Heart left ventricle (tissue), 16 donors: ENCODE measurements at regions not wholly inside any gene's neighbourhood (a gene's known extent, or its start where the extent isn't known, plus 50 kb on each side); places are given as distances from the start of the nearest gene placed in this dataset.

Experiments used
- ATAC-seq, 4 donors: fragments of 200-7000 bp; cut with Tn5 transposase; one replicate each; pipeline ENCODE4 v1.9.1; 2020 to 2022; ENCODE audit warnings: moderate library complexity in 4 of 4, mild to moderate bottlenecking in 3 of 4, moderate number of reproducible peaks in 1 of 4
- DNase-seq, 5 donors: peaks; one replicate each; pipeline ENCODE4 v3.0.0-alpha.2; 2020
- H3K27ac ChIP-seq, 12 donors: fragments of 200-600 bp; sonication (generic) in 4 of 12; one replicate each; pipeline versions ENCODE4 v1.5.0 to v1.8.0; 2016 to 2022; ENCODE audit warnings: mild to moderate bottlenecking in 2 of 12
- H3K27me3 ChIP-seq, 9 donors: fragments of 200-600 bp; sonication (generic) in 2 of 9; one replicate each; pipeline versions ENCODE4 v1.5.1 to v1.8.0; 2016 to 2022; ENCODE audit warnings: mild to moderate bottlenecking in 3 of 9
- H3K36me3 ChIP-seq, 9 donors: fragments of 200-600 bp; sonication (generic) in 2 of 9; one replicate each; pipeline versions ENCODE4 v1.5.0 to v1.8.0; 2018 to 2022; ENCODE audit warnings: mild to moderate bottlenecking in 2 of 9
- H3K4me1 ChIP-seq, 12 donors: fragments of 200-600 bp; sonication (generic) in 4 of 12; one replicate each; pipeline versions ENCODE4 v1.5.0 to v1.8.0; 2016 to 2022; ENCODE audit warnings: mild to moderate bottlenecking in 3 of 12
- H3K4me3 ChIP-seq, 12 donors: fragments of 200-600 bp; sonication (generic) in 4 of 12; one replicate each; pipeline versions ENCODE4 v1.5.0 to v1.8.0; 2017 to 2022; ENCODE audit warnings: mild to moderate bottlenecking in 9 of 12, moderate library complexity in 4 of 12
- H3K9me3 ChIP-seq, 12 donors: fragments of 200-600 bp; sonication (generic) in 4 of 12; one replicate each; pipeline versions ENCODE4 v1.5.0 to v1.8.0; 2016 to 2022; ENCODE audit warnings: mild to moderate bottlenecking in 1 of 12
- CTCF ChIP-seq, 12 donors: fragments of 200-600 bp; sonication (generic) in 4 of 12; IDR thresholded peaks; one replicate each; pipeline versions ENCODE4 v1.5.0 to v1.8.0; 2018 to 2022; ENCODE audit warnings: antibody characterized with exemption in 12 of 12, mild to moderate bottlenecking in 5 of 12
- POLR2A ChIP-seq, 2 donors: fragments of 450-650 bp; IDR thresholded peaks; one replicate each; pipeline ENCODE4 v1.6.1; 2017; ENCODE audit warnings: antibody characterized with exemption in 2 of 2, mild to moderate bottlenecking in 2 of 2, moderate library complexity in 2 of 2
- WGBS, 4 donors: extraction: QIAGEN DNeasy Blood & Tissue Kit in 2 of 4; methylation state at CpG; one replicate each; pipeline versions ENCODE4 v1.1.5 to v1.1.7; 2013 to 2018; 5-methylcytosine and 5-hydroxymethylcytosine counted together
- intact Hi-C, 10 donors: fragments of 100-400 bp; cut with DNase I; formaldehyde crosslinking; loops; one replicate each; pipeline versions ENCODE4 v1.11.1 to v1.14.2; 2022
- donor health status: ischemic (EF 13 %, LVEDD 7.1; RV severe dilation, severe dysfunction).
- donor health status: healthy with polysubstance abuse.
- donor health status: DM: no; HTN: yes; CAD: no.
- donor health status: DM: no; HTN: no; CAD: no.
- donor health status: ischemic (EF 25% LVEDD 6.9; RV normal size, moderate dysfunction).
- donor health status: ischemic (EF 25% LVEDD 5.7; RV mildly dilated, moderate dysfunction).
- donor health status: healthy.
- donor health status: DM: yes; HTN: yes; CAD: no.
- donor health status: ischemic (EF 35%, LVEDD 5.7; RV mildly dilated, moderate dysfunction).
- donor health status: nonischemic (EF 11% LVEDD 7.7; RV severe dilation, severe dysfunction).
- donor health status: DM: yes; HTN: yes; CAD: no.
- donor health status: PGD.
- donor health status: ischemic (EF 29% LVEDD 5.4; RV normal size, mild dysfunction).
- donor health status: nonischemic (EF 23%, LVEDD 6.1; RV moderate dilation, normal function).

DNA sequence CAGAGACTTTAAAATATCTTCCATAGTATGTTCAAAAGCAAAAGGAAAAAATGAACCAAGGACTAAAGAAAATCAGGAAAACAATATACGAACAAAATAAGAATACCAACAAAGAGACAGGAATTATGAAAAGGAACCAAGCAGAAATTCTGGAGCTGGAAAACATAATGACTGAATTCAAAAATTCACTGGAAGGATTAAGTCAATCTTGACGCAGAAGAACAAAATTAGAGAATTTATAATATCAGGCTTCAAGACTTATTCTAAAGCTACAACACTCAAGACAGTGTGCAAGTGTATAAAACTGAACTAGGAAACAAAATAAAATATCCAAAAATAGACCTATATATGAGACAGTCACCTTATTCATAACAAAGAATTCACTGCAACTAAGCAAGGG, 56.9 kb upstream of the GYPC start:
- intact Hi-C loops, result no loop called here
- peaks cover 0 to 8% (median 0%) of the 10 kb centered on the region in 12 donors for H3K4me1 ChIP-seq
- peaks cover 0 to 45% (median 22%) of the 10 kb centered on the region in 12 donors for H3K9me3 ChIP-seq
- H3K4me3 ChIP-seq, result no peak overlapping the region
- no peaks in the 10 kb centered on the region for H3K27me3 ChIP-seq
- TF ChIP-seq POLR2A (IDR thresholded peaks at IDR 0.05), result no peak
- no peak for TF ChIP-seq CTCF (IDR thresholded peaks at IDR 0.05)
- H3K36me3 ChIP-seq, result no peaks in the 10 kb centered on the region
- H3K27ac ChIP-seq, result no peak overlapping the region
- 72 to 98% (median 92%) methylated on average over 2 of the region's 2 CpGs for whole genome bisulfite sequencing, 4 donors
- ATAC-seq (no peak), DNase-seq (no peak)

DNA sequence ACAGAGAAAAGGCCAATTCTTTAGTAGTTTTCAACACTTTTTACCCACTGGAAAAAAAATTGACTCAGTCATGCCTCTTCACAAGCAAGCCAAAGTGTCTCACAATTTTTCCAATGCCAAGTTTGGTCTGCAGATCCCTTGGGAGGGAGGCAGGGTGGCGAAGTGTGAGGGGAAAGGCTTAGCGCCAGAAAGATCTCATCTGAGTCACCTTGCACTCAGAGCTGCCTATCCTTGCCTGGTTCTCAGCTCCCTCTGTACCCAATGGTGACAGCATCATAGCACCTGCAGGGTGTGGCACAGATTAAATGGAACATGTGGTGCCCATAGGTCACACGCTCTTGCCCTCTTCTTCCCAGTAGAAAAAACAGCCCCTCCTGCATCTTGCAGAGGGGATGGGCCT, 55.2 kb upstream of the GYPC start:
- TF ChIP-seq CTCF (IDR thresholded peaks at IDR 0.05) (no peak), POLR2A (IDR thresholded peaks at IDR 0.05) (no peak)
- intact Hi-C loops, result no loop called here
- WGBS, 4 donors, result 87 to 94% (median 91%) methylated on average over 3 of the region's 3 CpGs
- Histone ChIP-seq H3K9me3 (peaks cover 0 to 60% (median 32%) of the 10 kb centered on the region in 12 donors), H3K4me3 (no peak overlapping the region), H3K27me3 (no peaks in the 10 kb centered on the region), H3K27ac (no peak overlapping the region), H3K36me3 (no peaks in the 10 kb centered on the region), H3K4me1 (peaks cover 0 to 8% (median 0%) of the 10 kb centered on the region in 12 donors)
- no peak for ATAC-seq
- no peak for DNase-seq

DNA sequence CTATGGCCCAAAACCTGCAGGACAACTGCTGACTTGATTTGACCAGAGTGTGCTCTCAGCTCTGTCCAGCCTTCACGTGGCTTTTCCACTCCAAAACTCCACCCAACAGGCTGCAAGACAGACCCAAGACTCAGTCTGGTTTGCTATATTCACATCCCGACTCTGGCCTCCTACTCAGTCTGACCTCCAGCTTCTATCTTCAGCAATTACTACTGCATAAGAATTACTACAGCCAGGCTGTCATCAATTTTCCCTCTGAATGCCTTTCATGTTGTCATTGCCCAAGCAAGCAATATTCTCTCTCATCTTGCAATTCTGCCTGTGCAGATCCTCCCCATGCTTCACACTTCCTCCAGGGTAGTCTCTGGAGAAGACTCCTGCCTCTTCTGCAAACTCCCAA, 53.6 kb upstream of the GYPC start:
- no peak for TF ChIP-seq POLR2A (IDR thresholded peaks at IDR 0.05)
- Histone ChIP-seq H3K27ac (no peak overlapping the region), H3K27me3 (no peaks in the 10 kb centered on the region), H3K4me3 (no peak overlapping the region), H3K9me3 (peaks cover 0 to 72% (median 34%) of the 10 kb centered on the region in 12 donors), H3K4me1 (peaks cover 0 to 6% (median 0%) of the 10 kb centered on the region in 12 donors), H3K36me3 (no peaks in the 10 kb centered on the region)
- no peak for ATAC-seq
- 66 to 74% (median 70%) methylated on average over 2 of the region's 2 CpGs for WGBS, 4 donors
- intact Hi-C loops, result no loop called here
- no peak for DNase-seq
